Right lobe of liver (tissue), 6 donors: ENCODE measurements at regions not wholly inside any gene's neighbourhood (a gene's known extent, or its start where the extent isn't known, plus 50 kb on each side); places are given as distances from the start of the nearest gene placed in this dataset.

Experiments used
- ATAC-seq, 4 donors: fragments of 200-7000 bp; cut with Tn5 transposase; one replicate each; pipeline ENCODE4 v1.9.1; 2020; ENCODE audit warnings: mild to moderate bottlenecking in 4 of 4, moderate library complexity in 4 of 4
- DNase-seq, 3 donors: peaks; one replicate each; pipeline ENCODE4 v3.0.0-alpha.2; 2020
- H3K27ac ChIP-seq, 3 donors: fragments of 200-600 bp; one replicate each; pipeline ENCODE4 v1.8.0; 2022
- H3K27me3 ChIP-seq, 2 donors: fragments of 200-600 bp; one replicate each; pipeline ENCODE4 v1.8.0; 2022
- H3K36me3 ChIP-seq, 4 donors: fragments of 200-600 bp; sonication (generic) in 1 of 4; one replicate each; pipeline versions ENCODE4 v1.5.1 to v1.8.0; 2017 to 2022; ENCODE audit warnings: control low read depth in 1 of 4
- H3K4me1 ChIP-seq, 4 donors: fragments of 200-600 bp; sonication (generic) in 1 of 4; one replicate each; pipeline versions ENCODE4 v1.5.1 to v1.8.0; 2017 to 2022; ENCODE audit warnings: control low read depth in 1 of 4
- H3K4me3 ChIP-seq, 3 donors: fragments of 200-600 bp; one replicate each; pipeline ENCODE4 v1.8.0; 2022
- H3K9me3 ChIP-seq, 4 donors: fragments of 200-600 bp; sonication (generic) in 1 of 4; one replicate each; pipeline versions ENCODE4 v1.5.1 to v1.8.0; 2017 to 2022; ENCODE audit warnings: control low read depth in 1 of 4
- POLR2A ChIP-seq: fragments of 450-650 bp; IDR thresholded peaks from one replicate; pipeline ENCODE4 v1.6.1; 2017; ENCODE audit warnings: antibody characterized with exemption, mild to moderate bottlenecking
- WGBS: methylation state at CpG from one replicate; pipeline ENCODE4 v1.1.6; 2018; ENCODE audit warnings: low coverage, low lambda C conversion rate; ENCODE audit not compliant: insufficient coverage; ENCODE audit errors: missing lambda C conversion rate; 5-methylcytosine and 5-hydroxymethylcytosine counted together
- intact Hi-C, 2 donors: fragments of 100-400 bp; cut with DNase I; formaldehyde crosslinking; loops; one replicate each; pipeline versions ENCODE4 v1.11.2 to v1.14.1; 2022
- TF ChIP-seq, protein P1 (sequence below), 4 donors: fragments of 200-600 bp in 3 of 4; fragments of 450-650 bp in 1 of 4; IDR thresholded peaks; one replicate each; pipeline versions ENCODE4 v1.5.1 to v1.8.0; 2016 to 2022; ENCODE audit warnings: antibody characterized with exemption in 4 of 4, mild to moderate bottlenecking in 2 of 4
- donor health status: DM: no; HTN: yes; CAD: no.
- donor health status: DM: no; HTN: no; CAD: no.
- donor health status: DM: no; HTN: no; CAD: no.
- donor health status: DM: no; HTN: yes; CAD: no.
- donor health status: DM: no; HTN: yes; CAD: no.

DNA sequence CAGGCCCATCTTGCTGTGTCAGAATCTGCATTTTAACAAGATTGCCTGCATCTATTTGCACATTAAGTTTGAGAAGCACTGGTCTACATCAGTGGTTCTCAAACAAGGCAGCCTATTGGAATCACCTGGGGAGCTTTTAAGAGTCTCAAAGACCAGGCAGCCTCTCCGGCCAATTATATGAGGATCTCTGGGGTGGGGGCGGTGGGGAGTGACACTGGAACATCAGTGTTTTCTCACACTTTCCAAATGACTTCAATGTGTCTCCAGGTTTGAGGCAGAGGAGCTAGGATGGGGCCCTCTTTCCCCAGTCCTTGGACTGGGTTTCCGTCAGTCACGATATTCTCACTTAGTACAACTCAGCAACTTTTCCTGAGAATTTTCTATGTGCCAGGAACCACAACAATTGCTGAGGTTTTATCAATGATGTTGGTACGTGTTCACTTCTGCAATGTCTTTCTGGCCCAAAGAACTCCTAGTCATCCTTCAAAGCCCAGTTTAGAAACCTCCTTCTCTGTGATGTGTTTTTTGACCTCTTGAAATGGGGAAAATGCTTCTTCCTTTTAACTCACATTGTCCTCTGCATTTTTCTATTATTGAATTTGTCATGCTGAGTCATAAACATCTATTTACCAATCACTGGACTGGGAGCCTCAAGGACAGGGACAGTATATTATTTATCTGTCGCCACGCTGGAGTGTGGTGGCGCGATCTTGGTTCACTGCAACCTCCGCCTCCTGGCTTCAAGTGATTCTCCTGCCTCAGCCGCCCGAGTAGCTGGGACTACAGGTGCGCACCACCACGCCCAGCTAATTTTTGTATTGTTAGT lies 130.9 kb downstream of the MYCN start:
- intact Hi-C loops = no loop called here
- TF ChIP-seq, protein P1, sequence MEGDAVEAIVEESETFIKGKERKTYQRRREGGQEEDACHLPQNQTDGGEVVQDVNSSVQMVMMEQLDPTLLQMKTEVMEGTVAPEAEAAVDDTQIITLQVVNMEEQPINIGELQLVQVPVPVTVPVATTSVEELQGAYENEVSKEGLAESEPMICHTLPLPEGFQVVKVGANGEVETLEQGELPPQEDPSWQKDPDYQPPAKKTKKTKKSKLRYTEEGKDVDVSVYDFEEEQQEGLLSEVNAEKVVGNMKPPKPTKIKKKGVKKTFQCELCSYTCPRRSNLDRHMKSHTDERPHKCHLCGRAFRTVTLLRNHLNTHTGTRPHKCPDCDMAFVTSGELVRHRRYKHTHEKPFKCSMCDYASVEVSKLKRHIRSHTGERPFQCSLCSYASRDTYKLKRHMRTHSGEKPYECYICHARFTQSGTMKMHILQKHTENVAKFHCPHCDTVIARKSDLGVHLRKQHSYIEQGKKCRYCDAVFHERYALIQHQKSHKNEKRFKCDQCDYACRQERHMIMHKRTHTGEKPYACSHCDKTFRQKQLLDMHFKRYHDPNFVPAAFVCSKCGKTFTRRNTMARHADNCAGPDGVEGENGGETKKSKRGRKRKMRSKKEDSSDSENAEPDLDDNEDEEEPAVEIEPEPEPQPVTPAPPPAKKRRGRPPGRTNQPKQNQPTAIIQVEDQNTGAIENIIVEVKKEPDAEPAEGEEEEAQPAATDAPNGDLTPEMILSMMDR (IDR thresholded peaks at IDR 0.05) = no peak
- TF ChIP-seq POLR2A = no peak
- Histone ChIP-seq H3K4me3 (no peak overlapping the region), H3K36me3 (no peaks in the 10 kb centered on the region), H3K27ac (no peak overlapping the region), H3K4me1 (no peaks in the 10 kb centered on the region), H3K27me3 (no peaks in the 10 kb centered on the region), H3K9me3 (no peaks in the 10 kb centered on the region)
- 92% methylated on average over 6 of the region's 14 CpGs for WGBS
- ATAC-seq (no peak), DNase-seq (no peak)

DNA sequence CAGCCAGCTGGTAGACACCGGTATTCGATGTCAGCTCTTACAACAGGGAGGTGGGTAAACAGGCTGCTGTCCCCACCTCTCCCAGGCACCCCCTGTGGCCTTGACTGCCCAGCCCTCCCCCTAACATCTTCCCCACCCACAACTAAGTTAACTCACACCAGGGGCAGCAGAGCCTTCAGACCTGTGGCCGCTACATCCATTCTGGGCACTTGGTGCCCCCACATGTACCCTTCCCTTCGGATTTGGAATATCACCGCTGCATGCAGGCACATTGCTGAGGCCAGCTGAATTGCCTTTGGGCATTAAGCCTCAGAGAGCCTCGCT lies 130.3 kb downstream of the MYCN start:
- Histone ChIP-seq H3K9me3 (no peaks in the 10 kb centered on the region), H3K4me1 (no peaks in the 10 kb centered on the region), H3K36me3 (no peaks in the 10 kb centered on the region), H3K27ac (no peak overlapping the region), H3K27me3 (no peaks in the 10 kb centered on the region), H3K4me3 (no peak overlapping the region)
- ATAC-seq (no peak), DNase-seq (no peak)
- no peak for TF ChIP-seq POLR2A
- TF ChIP-seq, protein P1 (IDR thresholded peaks at IDR 0.05) = no peak
- intact Hi-C loops = no loop called here
- no CpG with 5 or more reads among the region's 6 CpGs for WGBS

DNA sequence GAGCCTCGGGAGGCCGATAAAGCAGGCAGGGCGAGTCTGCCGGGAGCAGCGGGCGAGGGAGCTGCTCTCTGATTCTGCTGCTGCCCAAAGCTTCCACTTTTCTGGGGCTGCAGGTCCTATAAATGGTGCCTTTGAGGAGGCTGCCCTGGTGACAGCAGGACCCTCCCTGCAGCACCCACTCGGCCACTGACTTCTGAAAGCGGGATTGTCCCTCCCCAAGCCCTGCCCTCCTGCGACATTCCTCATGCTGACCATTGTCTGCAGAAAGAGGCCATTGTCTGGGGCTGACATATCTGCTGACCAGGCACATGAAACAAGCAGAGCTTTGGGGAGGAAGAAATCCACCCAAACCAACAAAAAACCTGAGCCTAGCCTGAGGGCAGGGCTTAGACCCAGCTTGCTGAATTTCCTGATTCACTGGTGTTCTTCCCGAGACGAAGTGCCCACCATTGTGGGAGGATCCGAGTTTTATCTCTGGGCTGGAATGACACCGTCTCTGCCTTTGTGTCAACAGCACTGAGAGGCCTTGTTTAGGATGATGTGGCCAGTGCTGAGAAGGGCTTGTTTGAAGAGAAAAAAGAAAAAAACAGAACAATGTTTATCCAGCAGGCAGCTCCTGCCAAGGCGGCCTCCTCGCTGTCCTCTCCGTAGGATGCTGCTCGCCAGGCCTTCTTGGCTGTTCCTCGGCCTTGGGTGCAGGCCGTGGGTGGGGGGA lies 129.7 kb downstream of the MYCN start:
- no peak overlapping the region for H3K27ac ChIP-seq
- H3K4me1 ChIP-seq = no peaks in the 10 kb centered on the region
- intact Hi-C loops = no loop called here
- H3K4me3 ChIP-seq = no peak overlapping the region
- DNase-seq = no peak
- H3K27me3 ChIP-seq = no peaks in the 10 kb centered on the region
- TF ChIP-seq, protein P1 (IDR thresholded peaks at IDR 0.05) = no peak
- TF ChIP-seq POLR2A = no peak
- no peaks in the 10 kb centered on the region for H3K9me3 ChIP-seq
- 22% methylated on average over 6 of the region's 19 CpGs for WGBS
- H3K36me3 ChIP-seq = no peaks in the 10 kb centered on the region
- no peak for ATAC-seq

DNA sequence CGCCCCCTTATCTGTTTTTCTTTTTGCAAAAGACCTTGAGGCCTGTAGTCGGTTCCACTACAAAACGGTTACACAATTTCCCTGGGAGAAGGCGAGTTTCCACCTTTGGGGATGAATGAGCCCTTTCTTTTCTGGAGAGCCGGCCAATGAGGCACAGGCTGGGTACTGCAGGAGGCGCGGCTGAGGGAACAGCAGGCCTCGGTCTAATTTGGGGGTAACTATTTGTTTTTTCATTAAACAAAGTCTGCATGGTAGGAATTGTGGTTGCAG lies 129.2 kb downstream of the MYCN start:
- TF ChIP-seq, protein P1 (IDR thresholded peaks at IDR 0.05) = no peak
- TF ChIP-seq POLR2A = no peak
- 81% methylated on average over 8 of the region's 8 CpGs for WGBS
- Histone ChIP-seq H3K36me3 (no peaks in the 10 kb centered on the region), H3K27me3 (no peaks in the 10 kb centered on the region), H3K9me3 (no peaks in the 10 kb centered on the region), H3K4me3 (no peak overlapping the region), H3K27ac (no peak overlapping the region), H3K4me1 (no peaks in the 10 kb centered on the region)
- no peak for DNase-seq
- no peak for ATAC-seq
- intact Hi-C loops = no loop called here
